BLaER1 (cell line): ENCODE measurements at regions not wholly inside any gene's neighbourhood (a gene's known extent, or its start where the extent isn't known, plus 50 kb on each side); places are given as distances from the start of the nearest gene placed in this dataset.

Experiments
- H3K27ac ChIP-seq: shearing (Covaris generic); formaldehyde crosslinking; 2 replicates; pipeline ENCODE4 v1.8.1; 2022
- H3K27me3 ChIP-seq: shearing (Covaris generic); formaldehyde crosslinking; 2 replicates; pipeline ENCODE4 v1.8.1; 2022
- H3K36me3 ChIP-seq: shearing (Covaris generic); formaldehyde crosslinking; 2 replicates; pipeline ENCODE4 v1.8.1; 2022
- H3K4me1 ChIP-seq: shearing (Covaris generic); formaldehyde crosslinking; 2 replicates; pipeline ENCODE4 v1.8.1; 2022
- H3K4me2 ChIP-seq: shearing (Covaris generic); formaldehyde crosslinking; 2 replicates; pipeline ENCODE4 v1.8.1; 2022
- H3K4me3 ChIP-seq: shearing (Covaris generic); formaldehyde crosslinking; 2 replicates; pipeline ENCODE4 v1.8.1; 2022
- H3K9ac ChIP-seq: shearing (Covaris generic); formaldehyde crosslinking; 2 replicates; pipeline ENCODE4 v1.8.1; 2022
- H3K9me3 ChIP-seq: shearing (Covaris generic); formaldehyde crosslinking; 2 replicates; pipeline ENCODE4 v1.8.1; 2022
- H4K20me1 ChIP-seq: shearing (Covaris generic); formaldehyde crosslinking; 2 replicates; pipeline ENCODE4 v1.8.1; 2022
- Cebpa-rat ChIP-seq: shearing (Covaris generic); IDR thresholded peaks from 2 replicates; pipeline ENCODE4 v1.8.1; 2022

DNA sequence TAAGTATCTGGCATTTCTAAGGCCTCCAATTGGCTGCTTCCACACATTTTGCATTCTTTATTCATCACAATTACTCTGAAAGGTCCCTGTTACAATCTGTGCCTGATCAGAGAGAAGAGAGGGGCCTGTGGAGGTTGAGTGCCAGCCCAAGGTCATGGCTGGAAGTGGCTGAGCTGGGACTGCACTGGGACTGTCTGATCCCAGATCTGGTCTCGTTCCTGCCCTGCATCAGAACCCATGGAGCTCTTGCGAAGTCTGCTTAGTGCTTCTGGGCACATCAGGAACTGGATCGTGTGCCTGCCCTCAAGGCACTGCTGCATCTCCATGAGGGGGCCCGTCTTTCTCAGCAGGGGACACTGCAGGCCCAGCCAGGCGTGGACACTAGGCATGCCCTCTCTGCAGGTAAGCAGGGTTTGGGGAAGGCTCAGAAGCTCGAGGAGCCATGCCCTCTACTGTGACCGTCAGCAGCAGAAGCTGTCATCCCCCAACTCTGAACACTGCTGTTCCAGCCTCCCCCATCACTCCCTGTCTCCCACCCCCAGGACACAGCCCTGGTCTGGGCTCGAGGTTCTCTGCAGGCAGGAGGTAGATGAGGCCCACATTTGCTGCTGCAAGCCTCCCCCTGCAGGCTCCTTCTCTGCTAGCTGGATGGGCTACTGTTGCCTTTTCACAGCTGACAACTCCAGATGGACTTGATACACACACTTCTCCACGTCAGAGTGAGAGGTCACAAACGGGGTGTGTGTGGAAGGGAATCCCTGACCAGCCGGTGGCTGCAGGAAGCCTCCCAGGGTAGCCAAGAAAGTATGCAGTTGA, 96.5 kb upstream of the PRR23E start:
- Histone ChIP-seq H3K9me3 (peaks cover 10% of the 10 kb centered on the region; the same call in 1 of the 2 replicates), H3K4me2 (no peak overlapping the region), H3K27me3 (peaks cover 6% of the 10 kb centered on the region; the same call in 1 of the 2 replicates), H3K27ac (no peak overlapping the region), H3K4me1 (peaks cover 4% of the 10 kb centered on the region), H4K20me1 (peaks cover 26% of the 10 kb centered on the region; the same call in 1 of the 2 replicates), H3K4me3 (no peak overlapping the region), H3K36me3 (no peaks in the 10 kb centered on the region), H3K9ac (no peak overlapping the region)
- no peak for TF ChIP-seq Cebpa-rat

DNA sequence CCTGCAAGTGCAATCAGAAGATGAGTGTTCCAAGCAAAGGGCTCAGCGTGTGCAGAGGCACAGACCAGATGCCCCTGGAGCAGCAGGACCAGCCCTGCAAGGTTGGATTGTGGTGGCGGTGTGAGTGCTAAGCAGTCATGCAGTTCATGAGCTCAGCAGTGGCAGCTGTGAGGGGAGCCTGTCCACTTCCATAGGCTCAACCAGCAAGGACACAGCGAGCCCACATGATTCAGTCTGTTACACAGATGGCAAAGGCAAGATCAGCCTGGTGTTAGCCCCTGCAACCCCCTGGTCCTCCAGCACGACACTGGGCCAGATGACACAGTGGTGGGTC, 95.9 kb upstream of the PRR23E start:
- Histone ChIP-seq H3K27me3 (0 out of 2 replicates have a peak, but pooled peaks cover 2% of the 10 kb centered on the region), H3K4me3 (no peak overlapping the region), H3K4me1 (no peaks in the 10 kb centered on the region), H3K36me3 (no peaks in the 10 kb centered on the region), H3K4me2 (no peak overlapping the region), H3K9me3 (peaks cover 10% of the 10 kb centered on the region; the same call in 1 of the 2 replicates), H4K20me1 (peaks cover 24% of the 10 kb centered on the region; the same call in 1 of the 2 replicates), H3K27ac (no peak overlapping the region), H3K9ac (no peak overlapping the region)
- no peak for TF ChIP-seq Cebpa-rat

DNA sequence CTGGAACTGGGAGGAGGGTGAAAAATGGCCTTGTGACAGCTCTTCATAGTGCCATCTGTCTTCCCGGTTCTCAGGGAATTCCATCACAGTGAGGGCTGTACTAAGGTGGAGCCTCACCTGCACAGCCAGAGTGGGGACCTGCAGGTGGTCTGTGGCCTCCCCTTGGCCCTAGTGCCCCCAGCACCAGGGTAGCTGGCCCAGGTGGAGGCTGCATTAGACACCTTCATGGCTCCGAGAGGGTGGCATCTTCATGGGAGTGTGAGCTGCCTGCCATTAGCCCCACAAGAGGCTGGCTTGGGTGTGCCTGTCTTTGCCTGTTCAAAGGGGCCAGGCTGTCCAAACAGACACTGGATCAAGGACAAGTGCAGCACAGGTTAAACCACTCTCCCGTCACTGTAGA, 95.5 kb upstream of the PRR23E start:
- peaks cover 19% of the 10 kb centered on the region; the same call in 1 of the 2 replicates for H4K20me1 ChIP-seq
- H3K4me1 ChIP-seq, result no peaks in the 10 kb centered on the region
- H3K9me3 ChIP-seq, result peaks cover 10% of the 10 kb centered on the region; the same call in 1 of the 2 replicates
- H3K4me2 ChIP-seq, result no peak overlapping the region
- no peak overlapping the region for H3K27ac ChIP-seq
- TF ChIP-seq Cebpa-rat, result no peak
- no peak overlapping the region for H3K9ac ChIP-seq
- H3K27me3 ChIP-seq, result no peaks in the 10 kb centered on the region
- no peak overlapping the region for H3K4me3 ChIP-seq
- H3K36me3 ChIP-seq, result no peaks in the 10 kb centered on the region

DNA sequence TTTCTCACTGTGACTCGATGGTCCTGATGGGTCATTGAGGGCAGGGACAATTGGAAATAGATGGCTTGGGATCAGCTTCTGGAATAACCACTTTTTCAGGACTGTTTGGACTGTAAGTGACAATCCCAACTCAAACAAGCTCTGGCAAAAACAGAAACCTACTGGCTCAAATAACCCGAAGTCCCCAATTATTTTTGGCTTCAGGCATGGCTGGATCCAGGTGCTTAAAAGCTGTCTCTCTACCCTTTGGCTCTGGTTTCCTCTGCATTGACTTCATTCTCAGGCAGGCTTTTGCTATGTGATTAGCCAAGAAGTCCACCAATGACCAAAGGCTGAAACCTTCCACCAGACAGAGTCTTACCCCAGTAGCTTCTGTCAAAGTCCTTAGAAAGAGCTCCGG, 92.9 kb upstream of the PRR23E start:
- no peaks in the 10 kb centered on the region for H3K4me1 ChIP-seq
- H3K27ac ChIP-seq, result no peak overlapping the region
- TF ChIP-seq Cebpa-rat, result no peak
- H3K9ac ChIP-seq, result no peak overlapping the region
- H4K20me1 ChIP-seq, result peaks cover 15% of the 10 kb centered on the region; the same call in 1 of the 2 replicates
- no peak overlapping the region for H3K4me3 ChIP-seq
- H3K36me3 ChIP-seq, result no peaks in the 10 kb centered on the region
- peaks cover 9% of the 10 kb centered on the region; the same call in 1 of the 2 replicates for H3K9me3 ChIP-seq
- H3K4me2 ChIP-seq, result no peak overlapping the region
- no peaks in the 10 kb centered on the region for H3K27me3 ChIP-seq

DNA sequence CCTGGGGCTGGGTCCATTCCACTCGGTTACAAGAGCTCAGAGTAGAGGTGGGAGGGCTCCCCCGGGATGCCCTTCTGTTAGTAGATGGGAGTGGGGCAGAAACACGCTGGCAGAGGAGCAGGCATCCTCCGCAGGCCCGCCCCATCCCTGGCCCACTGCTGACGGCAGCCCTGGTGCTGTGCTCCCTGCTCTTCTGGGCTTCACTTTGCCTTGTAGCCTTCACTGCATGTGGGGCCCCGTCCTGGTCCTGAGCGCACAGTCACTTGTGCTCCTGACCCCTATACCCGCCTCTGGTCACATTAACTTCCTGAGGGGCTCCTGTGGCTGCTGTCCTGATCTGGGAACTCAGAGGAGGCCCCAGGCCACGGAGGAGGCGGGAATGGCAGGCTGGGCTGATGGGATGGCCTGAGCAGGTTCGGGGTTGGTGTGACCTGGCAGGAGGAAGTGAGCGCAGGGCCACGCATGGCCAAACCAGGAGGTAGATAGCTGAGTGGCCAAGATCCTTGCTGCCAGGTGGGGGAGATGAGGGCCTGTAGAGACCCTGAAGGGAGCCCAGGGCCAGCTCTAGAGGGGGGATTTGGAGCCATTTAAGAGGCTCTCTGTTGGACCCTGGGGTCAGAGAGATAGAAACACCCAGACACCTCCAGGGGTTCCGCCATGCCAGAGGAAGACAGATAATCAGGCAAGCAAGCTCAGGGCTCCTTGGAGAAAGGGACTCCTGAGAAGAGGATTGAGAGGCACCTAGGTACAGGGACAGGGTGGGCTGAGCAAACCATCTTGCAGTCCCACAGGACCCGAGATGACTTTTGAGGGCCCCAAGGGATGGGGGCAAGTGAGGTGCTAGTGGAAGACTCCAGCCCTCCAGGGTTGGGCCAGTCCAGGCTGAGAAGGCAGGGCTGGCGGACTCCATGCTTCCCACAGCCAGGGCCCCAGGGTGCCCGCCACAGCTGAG, 92.2 kb upstream of the PRR23E start:
- Histone ChIP-seq H4K20me1 (peaks cover 15% of the 10 kb centered on the region; the same call in 1 of the 2 replicates), H3K27ac (no peak overlapping the region), H3K9me3 (peaks cover 3% of the 10 kb centered on the region; the same call in 1 of the 2 replicates), H3K36me3 (no peaks in the 10 kb centered on the region), H3K4me3 (no peak overlapping the region), H3K4me2 (no peak overlapping the region), H3K27me3 (no peaks in the 10 kb centered on the region), H3K4me1 (no peaks in the 10 kb centered on the region), H3K9ac (no peak overlapping the region)
- no peak for TF ChIP-seq Cebpa-rat

DNA sequence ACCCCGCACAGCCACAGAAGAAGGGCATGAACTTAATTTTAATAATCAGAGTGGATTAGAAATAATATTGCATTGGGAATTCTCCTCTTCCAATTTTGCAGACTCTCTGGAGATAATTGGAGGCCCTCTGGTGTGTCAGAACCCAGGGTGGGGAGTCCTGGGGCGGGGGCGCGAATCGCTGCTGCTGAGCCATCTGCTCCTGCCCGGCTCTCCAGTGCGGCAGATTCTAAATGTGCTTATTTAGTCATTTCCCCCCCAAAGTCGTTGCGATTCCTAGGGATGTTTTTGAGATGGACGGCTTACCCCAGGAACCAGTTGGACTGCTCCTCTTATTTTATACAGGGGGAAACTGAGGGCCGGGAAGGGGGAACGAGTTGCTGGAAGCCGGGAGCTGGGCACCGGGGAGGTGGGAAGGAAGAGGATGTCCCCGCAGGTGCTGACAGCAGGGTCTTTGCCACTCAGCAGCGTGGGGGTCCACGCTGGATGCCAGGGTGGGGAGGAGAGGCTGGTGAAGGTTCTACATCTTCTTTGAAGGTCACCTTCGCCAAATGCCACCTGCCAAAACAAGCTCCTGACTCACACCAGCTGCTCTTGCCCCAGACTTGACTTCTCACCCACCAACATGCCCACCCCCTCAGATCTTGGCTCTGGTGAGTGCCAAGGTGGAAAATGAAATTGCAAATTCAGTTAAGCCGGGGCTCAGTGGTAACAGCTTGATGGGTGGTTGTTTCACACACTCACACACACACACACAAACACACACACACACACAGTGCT, 91.3 kb upstream of the PRR23E start:
- TF ChIP-seq Cebpa-rat, result no peak
- Histone ChIP-seq H3K27me3 (no peaks in the 10 kb centered on the region), H3K9ac (no peak overlapping the region), H3K4me2 (no peak overlapping the region), H3K36me3 (no peaks in the 10 kb centered on the region), H3K4me1 (no peaks in the 10 kb centered on the region), H3K27ac (no peak overlapping the region), H3K4me3 (no peak overlapping the region), H4K20me1 (peaks cover 15% of the 10 kb centered on the region; the same call in 1 of the 2 replicates), H3K9me3 (no peaks in the 10 kb centered on the region)

DNA sequence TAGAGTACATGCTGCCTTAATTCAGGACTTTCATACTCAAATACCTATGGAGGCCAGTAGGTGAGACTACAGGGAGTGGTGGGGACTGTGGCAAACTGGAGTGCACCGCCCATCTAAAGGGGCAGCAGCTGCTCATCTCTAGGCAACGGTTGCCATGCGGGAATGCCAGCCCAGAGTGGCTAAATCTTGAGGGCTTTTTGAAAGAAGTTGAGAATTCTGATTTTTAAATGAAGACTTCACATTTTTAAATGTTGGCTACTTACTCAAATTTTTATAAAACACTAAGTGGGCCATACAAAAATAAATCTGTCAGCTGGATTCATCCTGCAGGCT, 90.8 kb upstream of the PRR23E start:
- no peak for TF ChIP-seq Cebpa-rat
- H3K36me3 ChIP-seq, result no peaks in the 10 kb centered on the region
- H3K9me3 ChIP-seq, result no peaks in the 10 kb centered on the region
- H4K20me1 ChIP-seq, result peaks cover 15% of the 10 kb centered on the region; the same call in 1 of the 2 replicates
- no peaks in the 10 kb centered on the region for H3K27me3 ChIP-seq
- no peak overlapping the region for H3K4me3 ChIP-seq
- H3K4me2 ChIP-seq, result no peak overlapping the region
- H3K4me1 ChIP-seq, result no peaks in the 10 kb centered on the region
- H3K27ac ChIP-seq, result no peak overlapping the region
- no peak overlapping the region for H3K9ac ChIP-seq

DNA sequence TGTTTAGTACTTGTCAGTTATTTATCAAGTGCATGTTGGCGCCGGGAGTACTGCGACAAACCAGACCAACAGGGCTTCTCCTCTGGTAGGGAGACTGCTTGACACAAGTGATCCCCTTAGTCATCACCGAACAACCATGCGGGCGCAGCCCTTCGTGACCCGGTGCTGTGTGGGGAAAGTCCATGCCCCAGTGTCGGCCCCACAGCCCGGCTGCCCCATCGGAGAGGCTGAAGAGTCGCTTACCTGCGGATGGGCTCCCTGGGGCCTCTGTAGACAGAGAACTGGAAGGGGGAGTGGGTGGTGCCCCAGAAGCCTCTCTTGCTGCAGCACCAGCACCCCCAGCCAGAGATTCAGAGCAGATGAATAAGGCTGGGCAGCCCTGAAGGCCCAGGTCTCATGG, 90.3 kb upstream of the PRR23E start:
- no peak for TF ChIP-seq Cebpa-rat
- Histone ChIP-seq H4K20me1 (peaks cover 15% of the 10 kb centered on the region; the same call in 1 of the 2 replicates), H3K27ac (no peak overlapping the region), H3K9ac (no peak overlapping the region), H3K27me3 (no peaks in the 10 kb centered on the region), H3K9me3 (no peaks in the 10 kb centered on the region), H3K4me1 (no peaks in the 10 kb centered on the region), H3K36me3 (no peaks in the 10 kb centered on the region), H3K4me3 (no peak overlapping the region), H3K4me2 (no peak overlapping the region)

DNA sequence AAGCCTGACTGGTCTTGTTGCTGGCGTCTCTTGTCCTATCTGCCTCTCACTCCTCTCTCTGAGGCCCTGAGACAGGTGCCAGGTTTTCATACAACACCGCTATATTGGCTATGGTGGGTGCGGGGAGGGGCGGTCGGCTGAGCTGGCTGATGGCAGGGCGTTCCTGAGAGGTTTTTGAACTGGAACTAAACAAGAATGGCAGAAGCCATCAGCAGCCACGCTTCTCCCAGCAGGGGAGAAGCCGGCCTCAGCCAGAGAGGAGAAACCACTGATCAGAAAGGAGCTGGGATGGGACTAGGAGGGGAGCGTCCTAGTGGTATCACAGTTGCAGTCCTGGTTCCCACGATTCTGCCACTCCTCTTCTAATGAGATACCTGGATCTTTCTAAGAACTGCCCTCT, 89.9 kb upstream of the PRR23E start:
- Histone ChIP-seq H3K4me1 (no peaks in the 10 kb centered on the region), H3K4me2 (no peak overlapping the region), H3K27me3 (no peaks in the 10 kb centered on the region), H3K36me3 (no peaks in the 10 kb centered on the region), H4K20me1 (peaks cover 14% of the 10 kb centered on the region; the same call in 1 of the 2 replicates), H3K9ac (no peak overlapping the region), H3K27ac (no peak overlapping the region), H3K4me3 (no peak overlapping the region), H3K9me3 (no peaks in the 10 kb centered on the region)
- TF ChIP-seq Cebpa-rat, result no peak
